ENCODE measurements at regions not wholly inside any gene's neighbourhood (a gene's known extent, or its start where the extent isn't known, plus 50 kb on each side); places are given as distances from the start of the nearest gene placed in this dataset.
"Not testable (repeated sequence)": the region's sequence is repeated elsewhere in the genome, so short reads cannot be mapped to it uniquely, and the experiment has no call there.

GRCh38 chr5:63089147-63089546, 510.5 kb downstream of the LRRC70 start:
- Histone ChIP-seq H3K79me2 (ENCODE audit: insufficient read depth, low read depth) (no peaks in the 10 kb centered on the region), H3K36me3 (ENCODE audit: insufficient read depth) (no peaks in the 10 kb centered on the region)

GRCh38 chr5:63085561-63085960, 506.9 kb downstream of the LRRC70 start:
- peaks cover 11% of the 10 kb centered on the region for H3K4me1 ChIP-seq (ENCODE audit: low read depth, poor library complexity, severe bottlenecking)
- no peak overlapping the region for H3K4me3 ChIP-seq (IDR thresholded peaks at IDR 0.05; ENCODE audit: insufficient read depth, low read depth, low read length)
- no peaks in the 10 kb centered on the region for H3K27me3 ChIP-seq (ENCODE audit: insufficient read depth, low read depth)
- H3K36me3 ChIP-seq (ENCODE audit: insufficient read depth) = no peaks in the 10 kb centered on the region
- no peak overlapping the region for H3K27ac ChIP-seq
- H4K20me1 ChIP-seq (ENCODE audit: insufficient read depth) = no peaks in the 10 kb centered on the region
- no peak overlapping the region for H2AFZ ChIP-seq (ENCODE audit: low read depth)
- H3K9ac ChIP-seq = no peak overlapping the region
- no peaks in the 10 kb centered on the region for H3K79me2 ChIP-seq (ENCODE audit: insufficient read depth, low read depth)
- H3K4me2 ChIP-seq = no peak overlapping the region
- no peak for TF ChIP-seq CTCF (conservative IDR thresholded peaks at IDR 0.05; ENCODE audit: low read depth, low read length)

More at GRCh38 chr5:63089147-63089546, 510.5 kb downstream of the LRRC70 start:
- no peak for TF ChIP-seq CTCF (conservative IDR thresholded peaks at IDR 0.05; ENCODE audit: low read depth, low read length)
- no peak overlapping the region for H3K27ac ChIP-seq
- no peak overlapping the region for H3K4me3 ChIP-seq (IDR thresholded peaks at IDR 0.05; ENCODE audit: insufficient read depth, low read depth, low read length)
- H4K20me1 ChIP-seq (ENCODE audit: insufficient read depth) = no peaks in the 10 kb centered on the region
- H3K4me1 ChIP-seq (ENCODE audit: low read depth, poor library complexity, severe bottlenecking) = peaks cover 11% of the 10 kb centered on the region
- H3K4me2 ChIP-seq = no peak overlapping the region
- H2AFZ ChIP-seq (ENCODE audit: low read depth) = no peak overlapping the region
- no peaks in the 10 kb centered on the region for H3K27me3 ChIP-seq (ENCODE audit: insufficient read depth, low read depth)
- H3K9ac ChIP-seq = no peak overlapping the region

- H4K20me1 ChIP-seq (ENCODE audit: insufficient read depth); H2AFZ ChIP-seq (ENCODE audit: low read depth); H3K79me2 ChIP-seq (ENCODE audit: insufficient read depth, low read depth); H3K9ac ChIP-seq; H3K27ac ChIP-seq; H3K4me2 ChIP-seq; H3K4me3 ChIP-seq (IDR thresholded peaks at IDR 0.05; ENCODE audit: insufficient read depth, low read depth, low read length); H3K36me3 ChIP-seq (ENCODE audit: insufficient read depth); H3K4me1 ChIP-seq (ENCODE audit: low read depth, poor library complexity, severe bottlenecking); H3K27me3 ChIP-seq (ENCODE audit: insufficient read depth, low read depth): not testable (repeated sequence)
These were observed 505.1 kb downstream of the LRRC70 start for GRCh38 chr5:63083689-63084088.

DNA sequence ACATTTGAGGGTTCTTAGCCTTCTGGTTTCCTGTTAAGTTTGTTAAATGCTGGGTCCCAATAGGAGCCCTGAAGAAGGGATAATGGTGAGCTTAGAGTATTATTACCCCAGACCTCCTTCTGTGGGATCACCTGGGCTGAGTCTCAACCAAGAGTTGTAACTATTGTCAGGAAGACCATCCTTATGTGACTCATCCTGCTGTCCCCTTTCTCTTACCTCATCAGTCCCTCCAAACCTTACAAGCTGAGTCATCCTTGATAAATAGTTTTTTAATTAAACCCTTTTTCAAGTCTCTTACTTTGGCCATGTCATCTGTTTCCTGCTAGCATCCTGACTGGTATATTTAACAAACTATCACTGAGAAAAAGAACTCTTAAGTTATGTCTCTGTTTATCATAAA, 502.8 kb downstream of the LRRC70 start:
- Histone ChIP-seq H4K20me1 (ENCODE audit: insufficient read depth) (no peaks in the 10 kb centered on the region), H3K27me3 (ENCODE audit: insufficient read depth, low read depth) (no peaks in the 10 kb centered on the region), H3K27ac (no peak overlapping the region), H3K9ac (no peak overlapping the region), H2AFZ (ENCODE audit: low read depth) (no peak overlapping the region), H3K4me3 (IDR thresholded peaks at IDR 0.05; ENCODE audit: insufficient read depth, low read depth, low read length) (no peak overlapping the region), H3K79me2 (ENCODE audit: insufficient read depth, low read depth) (no peaks in the 10 kb centered on the region), H3K36me3 (ENCODE audit: insufficient read depth) (no peaks in the 10 kb centered on the region), H3K4me1 (ENCODE audit: low read depth, poor library complexity, severe bottlenecking) (no peaks in the 10 kb centered on the region), H3K4me2 (no peak overlapping the region)
- no peak for TF ChIP-seq CTCF (conservative IDR thresholded peaks at IDR 0.05; ENCODE audit: low read depth, low read length)

DNA sequence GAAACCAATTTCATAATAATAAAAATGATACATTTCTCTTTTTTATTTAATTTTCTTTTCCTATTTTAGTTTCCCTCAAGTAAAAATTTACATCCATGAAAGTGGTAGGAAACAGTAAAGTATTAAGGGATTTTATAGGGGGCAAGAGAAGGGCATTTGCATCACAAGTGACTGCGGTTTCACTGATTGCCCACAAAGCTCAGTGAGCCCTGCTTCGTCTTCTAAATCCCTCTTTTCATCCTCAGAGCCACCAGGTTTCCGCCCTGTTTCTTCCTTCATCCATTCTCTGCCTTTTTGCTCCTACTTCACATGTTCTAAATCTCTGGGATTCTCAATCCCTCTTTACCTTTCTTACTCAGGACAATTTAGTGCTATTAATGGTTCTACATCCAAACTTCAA, 491.4 kb downstream of the LRRC70 start:
- Histone ChIP-seq H3K4me1 (ENCODE audit: low read depth, poor library complexity, severe bottlenecking) (no peaks in the 10 kb centered on the region), H4K20me1 (ENCODE audit: insufficient read depth) (no peaks in the 10 kb centered on the region), H3K27me3 (ENCODE audit: insufficient read depth, low read depth) (no peaks in the 10 kb centered on the region), H3K4me2 (no peak overlapping the region), H3K27ac (no peak overlapping the region), H2AFZ (ENCODE audit: low read depth) (no peak overlapping the region), H3K79me2 (ENCODE audit: insufficient read depth, low read depth) (no peaks in the 10 kb centered on the region), H3K9ac (no peak overlapping the region), H3K36me3 (ENCODE audit: insufficient read depth) (no peaks in the 10 kb centered on the region), H3K4me3 (IDR thresholded peaks at IDR 0.05; ENCODE audit: insufficient read depth, low read depth, low read length) (no peak overlapping the region)
- no peak for TF ChIP-seq CTCF (conservative IDR thresholded peaks at IDR 0.05; ENCODE audit: low read depth, low read length)
